Left kidney (tissue), 1 donor: ENCODE measurements at regions not wholly inside any gene's neighbourhood (a gene's known extent, or its start where the extent isn't known, plus 50 kb on each side); places are given as distances from the start of the nearest gene placed in this dataset.

ENCODE experiments used
- DNase-seq: peaks from one replicate; pipeline ENCODE4 v3.0.0-alpha.2; 2013

GRCh38 chr11:62026739-62027370 is 59.4 kb upstream of the FTH1 start:
- no peak for DNase-seq

DNA sequence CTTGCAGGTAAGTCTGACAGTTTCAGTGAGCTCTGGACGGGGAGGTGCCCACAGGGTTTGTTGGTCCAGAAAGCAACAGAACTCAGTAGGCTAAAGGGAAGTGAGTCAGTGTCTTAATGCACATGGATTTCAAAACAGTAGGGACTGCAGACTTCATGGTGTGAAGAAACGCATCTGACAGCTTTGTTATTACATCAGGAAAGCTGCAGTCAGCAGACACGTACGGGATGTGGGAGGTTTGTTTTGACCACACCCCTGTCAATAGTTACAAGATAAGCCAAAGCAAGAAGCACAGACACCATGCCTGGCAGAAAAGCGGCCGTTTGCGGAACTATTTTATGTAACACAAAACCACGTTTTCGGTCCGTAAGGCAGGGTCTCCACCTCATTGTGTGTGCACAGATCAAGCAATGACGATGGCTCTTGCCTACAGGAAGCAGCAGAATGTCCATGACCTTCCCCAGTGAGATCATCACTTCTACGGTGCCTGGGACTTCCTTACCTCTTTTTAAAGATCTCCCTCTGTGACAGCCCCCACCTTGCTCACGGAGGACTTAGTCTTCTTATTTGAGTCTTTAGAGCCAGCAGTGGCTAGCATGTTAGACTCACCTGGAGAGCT is 58.2 kb upstream of the FTH1 start:
- DNase-seq: no peak

DNA sequence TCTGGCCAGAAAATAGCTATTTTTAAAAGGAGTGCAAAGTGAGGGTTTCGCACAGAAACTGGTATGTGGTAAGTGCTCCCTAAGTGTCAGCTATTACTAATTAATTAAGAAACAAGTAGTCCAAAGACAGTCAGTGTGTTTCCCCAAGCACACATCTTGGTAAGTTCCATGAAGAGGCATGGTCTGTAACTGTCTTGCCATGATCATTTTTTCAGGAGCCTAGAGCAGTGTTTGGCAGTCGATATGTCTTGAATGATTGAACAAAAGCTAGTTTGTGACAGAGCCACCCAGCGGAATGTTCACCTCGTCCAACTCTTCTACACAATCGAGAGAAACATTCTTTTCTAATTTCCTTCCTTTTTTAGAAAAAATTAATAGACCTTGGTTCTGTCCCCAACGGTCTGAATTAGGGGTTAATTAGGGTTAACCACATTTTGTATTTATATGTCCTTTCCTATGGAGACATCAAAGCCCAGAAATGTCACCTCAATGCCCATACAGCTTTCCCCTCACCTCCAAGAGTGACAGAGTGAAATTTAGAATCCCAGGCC is 57.6 kb upstream of the FTH1 start:
- no peak for DNase-seq

GRCh38 chr11:62022211-62022610 is 54.8 kb upstream of the FTH1 start:
- no peak for DNase-seq

DNA sequence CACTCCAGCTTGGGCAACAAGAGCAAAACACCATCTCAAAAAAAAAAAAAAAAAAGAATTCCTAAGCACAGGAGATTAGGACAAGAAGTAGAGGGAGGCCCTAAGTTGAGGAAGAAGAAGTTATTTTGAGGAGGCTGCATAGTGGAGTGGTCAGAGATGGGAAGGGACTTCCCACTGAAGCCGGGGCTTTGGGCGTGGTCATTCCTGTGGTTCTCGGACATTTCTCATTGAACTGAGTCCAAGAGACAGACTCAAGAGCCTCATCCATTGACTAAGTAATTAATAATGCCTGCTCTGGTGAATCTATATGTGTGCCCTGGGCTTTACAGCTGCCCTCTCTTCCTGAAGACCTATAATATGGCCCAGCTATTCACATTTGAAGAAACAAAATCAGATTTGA is 53.2 kb upstream of the FTH1 start:
- no peak for DNase-seq

- no peak for DNase-seq
Measured at GRCh38 chr11:62018981-62019664, 51.7 kb upstream of the FTH1 start.

DNA sequence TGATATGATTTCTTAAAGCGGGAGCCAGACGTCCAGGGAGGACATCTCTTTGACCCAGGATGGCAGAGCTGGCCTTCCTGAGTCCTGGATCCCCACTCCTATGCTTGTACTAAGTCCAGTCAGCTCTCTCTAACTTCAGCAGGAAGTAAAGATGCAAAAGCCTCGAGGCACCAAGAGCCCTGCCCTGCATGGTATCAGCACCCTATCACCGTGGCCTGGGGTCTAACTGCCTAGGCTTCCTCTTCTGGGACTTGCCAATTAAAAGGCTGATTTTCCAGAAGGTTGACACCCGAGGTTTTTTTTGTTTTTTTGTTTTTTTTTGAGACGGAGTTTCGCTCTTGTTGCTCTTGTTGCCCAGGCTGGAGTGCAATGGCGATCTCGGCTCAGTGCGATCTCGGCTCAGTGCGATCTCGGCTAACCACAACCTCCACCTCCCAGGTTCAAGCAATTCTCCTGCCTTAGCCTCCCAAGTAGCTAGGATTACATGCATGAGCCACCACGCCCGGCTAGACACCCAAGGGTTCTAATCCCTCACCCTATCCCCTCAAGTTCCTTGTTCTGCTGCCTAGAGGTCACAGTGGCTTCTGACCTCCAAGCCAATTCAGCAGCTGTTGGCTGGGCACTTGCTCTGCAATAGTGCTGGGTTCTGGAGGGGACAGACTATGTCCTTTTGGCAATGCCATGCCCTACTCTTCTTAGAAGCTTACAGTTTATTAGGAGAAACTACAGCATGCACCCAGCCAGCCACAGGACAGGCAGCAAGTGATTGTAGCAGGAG is 50.6 kb upstream of the FTH1 start:
- no peak for DNase-seq
